GM12864 (cell line): ENCODE measurements at regions not wholly inside any gene's neighbourhood (a gene's known extent, or its start where the extent isn't known, plus 50 kb on each side); places are given as distances from the start of the nearest gene placed in this dataset.
"Not testable (repeated sequence)": the region's sequence is repeated elsewhere in the genome, so short reads cannot be mapped to it uniquely, and the experiment has no call there.

Experiments
- DNase-seq: peaks from one replicate; pipeline ENCODE4 v3.0.0-alpha.2; 2011; ENCODE audit warnings: low read depth
- H3K4me3 ChIP-seq: 2 replicates; pipeline ENCODE4 v1.5.1; 2011; ENCODE audit warnings: mild to moderate bottlenecking, low read depth, low read length, control low read depth
- TF ChIP-seq, protein P1 (sequence below): IDR thresholded peaks from 2 replicates; pipeline ENCODE4 v1.5.1; 2011; ENCODE audit warnings: low read depth, mild to moderate bottlenecking, moderate library complexity, low read length, control low read depth, inconsistent platforms; ENCODE audit errors: missing control alignments

DNA sequence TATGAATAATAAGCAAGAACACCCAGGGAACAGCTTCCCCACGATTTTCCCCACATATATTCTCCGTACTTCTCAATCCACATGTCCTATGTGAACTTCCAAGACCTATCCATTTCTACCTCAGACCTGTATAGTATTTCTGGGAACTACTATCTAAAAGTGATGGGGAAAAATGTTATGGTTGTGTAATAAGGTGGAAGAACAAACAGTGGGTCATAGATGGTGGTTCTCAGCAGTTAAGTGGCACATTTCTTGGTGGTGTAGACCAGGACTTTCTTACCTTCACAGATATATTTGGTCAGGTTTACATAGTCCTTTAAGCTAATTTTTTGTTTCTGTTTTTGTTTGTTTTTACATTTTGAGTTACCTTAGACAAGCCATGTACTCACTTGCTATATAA, 675.1 kb downstream of the GBE1 start:
- TF ChIP-seq, protein P1, sequence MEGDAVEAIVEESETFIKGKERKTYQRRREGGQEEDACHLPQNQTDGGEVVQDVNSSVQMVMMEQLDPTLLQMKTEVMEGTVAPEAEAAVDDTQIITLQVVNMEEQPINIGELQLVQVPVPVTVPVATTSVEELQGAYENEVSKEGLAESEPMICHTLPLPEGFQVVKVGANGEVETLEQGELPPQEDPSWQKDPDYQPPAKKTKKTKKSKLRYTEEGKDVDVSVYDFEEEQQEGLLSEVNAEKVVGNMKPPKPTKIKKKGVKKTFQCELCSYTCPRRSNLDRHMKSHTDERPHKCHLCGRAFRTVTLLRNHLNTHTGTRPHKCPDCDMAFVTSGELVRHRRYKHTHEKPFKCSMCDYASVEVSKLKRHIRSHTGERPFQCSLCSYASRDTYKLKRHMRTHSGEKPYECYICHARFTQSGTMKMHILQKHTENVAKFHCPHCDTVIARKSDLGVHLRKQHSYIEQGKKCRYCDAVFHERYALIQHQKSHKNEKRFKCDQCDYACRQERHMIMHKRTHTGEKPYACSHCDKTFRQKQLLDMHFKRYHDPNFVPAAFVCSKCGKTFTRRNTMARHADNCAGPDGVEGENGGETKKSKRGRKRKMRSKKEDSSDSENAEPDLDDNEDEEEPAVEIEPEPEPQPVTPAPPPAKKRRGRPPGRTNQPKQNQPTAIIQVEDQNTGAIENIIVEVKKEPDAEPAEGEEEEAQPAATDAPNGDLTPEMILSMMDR = no peak
- no peak for DNase-seq
- no peak overlapping the region for H3K4me3 ChIP-seq

DNA sequence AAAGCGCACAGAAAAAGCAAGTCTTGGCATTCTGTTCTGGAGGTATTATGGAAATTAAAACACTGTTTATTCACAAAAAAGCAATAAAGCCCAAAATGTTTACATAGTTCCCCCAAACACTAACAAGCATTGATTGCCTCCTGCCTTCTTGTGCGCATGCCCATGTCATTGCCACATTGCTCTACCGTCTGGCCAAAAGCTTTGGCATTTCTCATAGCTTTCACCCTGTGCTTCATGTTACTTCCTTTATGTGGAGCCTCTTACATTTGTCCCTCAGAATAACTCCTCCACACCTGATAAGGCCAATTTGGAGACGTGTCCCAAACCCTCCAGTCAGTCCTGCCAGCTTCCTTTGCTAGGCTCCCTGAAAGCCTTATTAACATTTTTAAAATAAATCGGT, 680.8 kb downstream of the GBE1 start:
- TF ChIP-seq, protein P1 = no peak
- DNase-seq = no peak
- no peak overlapping the region for H3K4me3 ChIP-seq

DNA sequence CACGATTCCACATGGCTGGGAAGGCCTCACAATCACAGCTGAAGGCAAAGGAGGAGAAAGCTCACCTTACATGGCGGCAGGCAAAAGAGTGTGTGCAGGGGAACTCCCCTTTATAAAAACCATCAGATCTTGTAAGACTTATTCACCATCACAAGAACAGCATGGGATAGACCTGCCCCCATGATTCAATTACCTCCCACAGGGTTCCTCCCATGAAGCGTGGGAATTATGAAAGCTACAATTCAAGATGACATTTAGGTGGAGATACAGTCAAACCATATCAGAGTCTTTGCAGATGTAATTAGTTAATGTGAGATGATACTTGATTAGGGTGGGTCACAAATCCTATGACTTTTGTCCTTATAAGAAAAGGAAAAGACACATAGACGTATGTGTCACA, 688.9 kb downstream of the GBE1 start:
- DNase-seq = no peak
- H3K4me3 ChIP-seq = no peak overlapping the region
- TF ChIP-seq, protein P1 = no peak

DNA sequence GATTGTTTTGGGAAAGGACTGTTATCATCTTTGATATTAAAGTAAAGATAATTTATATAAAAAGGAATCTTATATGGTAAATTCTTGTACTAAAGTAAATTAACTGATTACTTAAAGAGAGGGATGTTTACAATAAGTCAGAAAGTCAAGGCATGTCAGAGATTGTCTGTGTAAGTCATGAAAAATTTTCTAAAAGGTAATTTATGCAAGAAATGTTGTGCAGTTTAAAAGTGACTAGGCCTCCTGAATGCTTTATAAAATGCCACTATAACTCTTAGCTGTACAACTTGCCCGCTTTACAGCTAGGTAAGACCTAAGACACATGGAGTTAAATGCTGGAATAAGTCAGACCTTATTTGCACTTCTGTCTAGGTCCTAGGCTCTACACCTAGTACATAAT, 692.9 kb downstream of the GBE1 start:
- TF ChIP-seq, protein P1 = no peak
- H3K4me3 ChIP-seq = no peak overlapping the region
- no peak for DNase-seq

DNA sequence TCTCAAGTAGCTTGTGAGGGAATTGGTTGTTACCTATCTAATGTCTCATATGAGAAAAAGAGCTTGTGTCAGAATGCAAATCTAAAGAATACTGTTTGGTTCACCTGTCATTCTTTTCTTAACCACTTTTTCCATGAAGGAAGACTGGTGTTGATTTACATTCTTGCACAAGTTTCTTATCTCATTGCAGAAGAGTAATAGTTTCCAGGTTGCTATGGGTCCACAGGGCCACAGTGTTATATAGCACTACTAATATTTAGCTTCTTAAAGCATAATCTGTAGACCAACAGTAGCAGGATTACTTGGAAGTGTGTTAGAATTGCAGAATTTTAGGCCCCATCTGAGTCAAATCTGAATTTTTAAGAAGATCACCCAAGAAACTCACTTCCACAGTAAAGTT, 697.5 kb downstream of the GBE1 start:
- no peak for DNase-seq
- TF ChIP-seq, protein P1 = no peak
- no peak overlapping the region for H3K4me3 ChIP-seq

DNA sequence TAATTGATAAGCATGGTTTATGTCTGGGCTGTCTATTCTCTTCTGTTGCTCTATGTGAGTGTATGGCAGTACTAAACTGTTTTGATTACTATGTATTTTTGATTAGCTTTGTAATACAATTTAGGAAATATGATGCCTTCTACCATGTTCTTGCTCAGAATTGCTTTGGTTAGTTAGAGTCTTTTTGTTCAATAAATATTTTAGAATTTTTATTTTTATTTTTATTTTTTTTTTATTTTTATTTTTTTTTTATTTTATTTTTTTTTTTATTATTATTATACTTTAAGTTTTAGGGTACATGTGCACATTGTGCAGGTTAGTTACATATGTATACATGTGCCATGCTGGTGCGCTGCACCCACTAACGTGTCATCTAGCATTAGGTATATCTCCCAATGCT, 710.3 kb downstream of the GBE1 start:
- H3K4me3 ChIP-seq, DNase-seq: not testable (repeated sequence)

DNA sequence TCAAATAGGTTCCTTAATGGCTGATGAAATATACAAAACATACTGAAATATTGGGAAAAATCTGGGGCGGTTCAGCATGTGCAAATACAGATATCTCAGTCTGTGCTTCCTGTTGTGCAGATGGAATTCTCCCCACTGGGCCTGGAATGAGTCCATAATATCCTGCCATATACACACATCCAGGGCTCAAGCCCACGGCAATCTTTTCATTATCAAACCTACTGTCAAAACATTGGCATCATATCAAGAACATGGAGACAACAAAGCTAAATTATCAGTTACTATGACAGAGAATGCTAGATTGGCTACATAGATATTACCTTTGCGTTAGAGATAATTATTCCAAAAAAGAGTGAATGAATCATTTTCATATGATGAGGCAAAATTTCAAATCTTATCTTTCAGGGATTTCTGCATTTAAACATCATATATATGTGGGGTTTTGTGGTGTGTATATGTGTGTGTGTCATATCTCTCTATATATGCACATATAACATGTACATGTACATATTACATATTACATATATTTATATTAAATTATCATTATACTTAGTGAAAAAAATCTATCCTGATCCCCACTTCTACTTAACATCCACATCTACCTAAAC, 713.3 kb downstream of the GBE1 start:
- TF ChIP-seq, protein P1 = no peak
- no peak overlapping the region for H3K4me3 ChIP-seq
- no peak for DNase-seq
